Cerebellar nuclear complex (tissue), 1 donor: ENCODE measurements at regions not wholly inside any gene's neighbourhood (a gene's known extent, or its start where the extent isn't known, plus 50 kb on each side); places are given as distances from the start of the nearest gene placed in this dataset.
A peak's percentile ranks its signal among the peaks of the same experiment; 100 is the strongest.

Experiments
- DNase-seq, 2 experiments: peaks; one replicate each; lab custom pipeline; 2025; lab: John Stamatoyannopoulos, UW

DNA sequence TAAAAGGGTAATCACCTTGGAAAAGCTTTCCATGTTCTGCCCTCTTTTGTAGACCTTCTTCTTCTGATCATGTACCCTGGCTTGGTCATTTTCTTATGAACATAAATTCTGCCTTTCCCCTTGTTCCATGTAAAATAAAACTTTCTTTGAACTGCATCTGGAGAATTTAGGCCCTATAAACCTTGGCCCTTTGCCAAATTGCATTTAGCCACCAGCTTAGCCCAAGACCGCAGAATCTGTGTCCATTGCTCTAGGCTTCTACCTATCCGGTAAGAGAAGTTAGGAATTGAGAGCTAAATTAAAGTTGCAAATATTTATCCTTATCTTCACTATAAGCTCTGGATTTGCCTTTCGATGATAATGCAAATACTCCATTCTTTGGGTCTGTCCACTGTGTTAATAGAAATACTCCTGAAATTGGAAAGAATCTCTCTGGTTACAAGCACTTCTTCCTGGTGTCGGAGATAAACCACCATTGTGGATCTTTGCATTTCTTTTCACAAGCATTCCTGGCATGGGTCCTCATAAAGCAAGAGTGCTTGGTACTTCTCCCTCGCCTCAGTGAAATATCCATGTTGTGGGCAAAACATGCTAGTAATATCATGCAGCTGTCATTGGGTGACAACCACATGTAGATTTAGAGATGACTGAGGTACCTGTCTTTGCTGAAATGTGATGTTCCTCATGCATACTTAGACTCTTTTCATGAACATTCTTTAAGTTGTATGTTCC, 698.0 kb upstream of the WWC1 start:
- no peak for DNase-seq

DNA sequence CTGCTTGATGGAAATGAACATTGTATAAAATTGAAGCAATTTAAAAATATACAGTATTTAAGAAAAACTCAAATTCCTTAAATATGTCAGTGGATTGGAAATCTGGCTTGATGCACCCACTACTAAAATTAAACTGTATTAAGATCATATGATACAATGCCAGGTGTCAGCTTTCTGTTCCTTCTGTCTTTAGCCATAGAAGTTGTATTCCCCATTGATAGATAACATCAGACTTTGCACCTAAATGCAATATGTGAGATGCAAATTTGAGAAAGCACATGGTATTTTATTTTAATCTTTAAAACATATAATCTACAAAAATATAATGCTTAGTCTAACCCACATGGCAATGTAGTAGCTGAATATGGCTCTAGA, 697.4 kb upstream of the WWC1 start:
- no peak for DNase-seq

GRCh38 chr5:167594750-167595149, 696.7 kb upstream of the WWC1 start:
- no peak for DNase-seq

DNA sequence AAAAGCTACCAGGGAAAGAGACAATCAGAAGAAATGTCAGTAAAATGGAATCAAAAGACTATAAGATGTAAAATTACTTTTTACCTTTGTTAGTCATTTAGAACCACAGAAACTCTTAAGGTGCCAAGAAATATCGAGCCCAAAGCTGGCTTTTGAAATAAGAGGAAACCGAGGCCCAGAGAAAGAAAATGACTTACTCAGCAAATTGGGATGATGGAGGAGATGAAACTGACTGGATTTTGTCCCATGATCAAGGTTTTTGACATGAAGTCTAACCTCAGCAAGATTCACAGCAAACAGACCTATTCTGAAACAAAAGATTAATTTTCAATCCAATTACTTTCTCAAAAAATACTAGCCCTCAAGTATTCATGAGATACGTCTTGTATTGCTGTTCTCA, 696.2 kb upstream of the WWC1 start:
- no peak for DNase-seq

- DNase-seq, result no peak
These were observed 693.3 kb upstream of the WWC1 start for GRCh38 chr5:167598166-167598565.

DNA sequence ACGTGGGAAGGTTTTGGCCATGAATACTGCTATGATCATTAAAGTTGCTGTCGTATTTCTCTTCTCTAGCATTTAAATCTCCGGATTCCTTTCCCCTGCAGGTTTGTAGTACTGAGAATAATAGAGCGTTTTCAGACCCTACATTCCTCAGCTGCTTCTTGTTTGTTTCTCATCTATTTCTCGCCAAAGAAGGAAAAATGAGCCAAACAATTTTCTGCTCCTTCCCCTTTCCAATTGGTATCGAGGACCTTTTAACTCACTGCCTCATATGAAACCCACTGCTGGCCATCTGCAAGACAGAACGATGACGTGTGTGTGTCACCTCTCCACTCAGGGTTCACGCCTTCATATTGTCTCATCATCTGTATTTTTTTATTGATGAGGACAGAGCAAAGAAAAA, 689.4 kb upstream of the WWC1 start:
- no peak for DNase-seq

- no peak for DNase-seq
These were observed 688.3 kb upstream of the WWC1 start for GRCh38 chr5:167603135-167603534.

- no peak for DNase-seq
These were observed 682.8 kb upstream of the WWC1 start for GRCh38 chr5:167608390-167609272.

DNA sequence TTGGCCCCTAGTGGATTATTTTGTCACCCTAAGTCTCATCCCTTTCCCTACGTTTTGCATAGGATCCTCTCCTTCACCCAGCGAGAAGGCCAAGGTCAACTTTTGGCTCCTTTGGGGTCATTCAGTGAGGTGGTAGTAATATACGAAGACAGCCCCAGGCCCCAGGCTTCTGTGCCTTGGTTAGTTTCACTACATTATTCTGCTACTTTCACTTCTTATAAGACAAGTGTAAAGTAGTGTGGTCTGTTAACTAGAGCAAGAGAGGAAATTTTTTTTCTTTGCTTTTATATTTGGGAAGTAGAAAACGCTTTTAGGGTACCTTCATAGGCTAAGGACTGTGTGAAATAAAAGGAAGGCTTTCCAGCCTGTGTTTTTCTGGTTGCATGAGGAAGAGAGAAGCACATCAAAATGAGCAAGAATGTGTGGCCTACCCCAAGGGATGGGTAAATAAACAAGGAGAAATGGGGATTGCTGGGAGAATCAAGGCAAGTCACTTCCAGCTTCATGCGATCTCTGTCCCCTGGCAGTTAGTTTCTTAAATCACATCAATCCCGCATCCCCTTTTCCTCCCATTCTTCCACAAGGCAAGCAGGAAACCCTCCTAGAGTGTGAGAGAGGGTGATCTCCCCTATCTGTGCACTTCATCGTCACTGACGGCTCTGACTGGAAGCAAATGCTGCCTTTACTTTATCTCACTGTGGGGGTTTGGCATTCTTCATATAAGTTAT, 677.0 kb upstream of the WWC1 start:
- DNase-seq, result no peak

DNA sequence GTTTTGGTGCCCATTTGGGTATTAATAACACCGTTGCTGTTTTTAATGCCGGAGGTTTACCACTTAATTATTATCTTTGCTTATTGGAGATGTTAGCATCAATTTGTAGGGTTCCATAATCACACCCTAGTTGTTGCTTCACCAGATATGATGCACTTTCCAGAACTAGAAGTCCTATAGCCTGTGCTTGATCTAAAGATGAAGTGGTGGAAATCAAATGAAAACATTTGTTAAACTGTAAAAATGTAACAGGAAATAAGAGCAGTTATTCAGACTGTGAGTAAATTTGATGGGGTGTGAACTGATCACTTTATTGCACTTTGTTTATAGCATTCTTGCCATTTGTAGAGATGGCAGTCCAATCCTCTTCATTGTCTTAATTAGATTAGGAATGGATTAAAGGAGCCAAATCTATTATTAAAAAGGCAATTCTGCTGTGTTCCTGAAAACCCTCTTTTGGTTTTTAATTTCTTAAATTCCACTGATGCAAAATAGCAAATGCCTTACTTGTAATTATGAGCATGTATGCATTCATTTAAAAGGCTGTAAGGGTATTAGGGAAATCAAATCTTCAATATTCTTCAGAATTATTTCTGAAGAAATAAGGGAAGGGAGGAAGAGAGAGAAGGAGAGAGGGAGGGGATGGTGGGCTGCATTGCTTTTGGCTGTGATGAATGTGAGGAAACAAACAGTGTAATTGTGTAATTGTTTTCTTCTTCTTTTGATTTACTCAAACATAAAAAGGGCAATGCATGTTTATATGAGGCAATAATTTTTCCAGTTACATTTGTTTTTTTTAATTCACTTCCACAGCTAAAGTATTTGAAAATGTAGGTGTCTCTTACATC, 675.2 kb upstream of the WWC1 start:
- no peak for DNase-seq

GRCh38 chr5:167623354-167623753, 668.1 kb upstream of the WWC1 start:
- no peak for DNase-seq

DNA sequence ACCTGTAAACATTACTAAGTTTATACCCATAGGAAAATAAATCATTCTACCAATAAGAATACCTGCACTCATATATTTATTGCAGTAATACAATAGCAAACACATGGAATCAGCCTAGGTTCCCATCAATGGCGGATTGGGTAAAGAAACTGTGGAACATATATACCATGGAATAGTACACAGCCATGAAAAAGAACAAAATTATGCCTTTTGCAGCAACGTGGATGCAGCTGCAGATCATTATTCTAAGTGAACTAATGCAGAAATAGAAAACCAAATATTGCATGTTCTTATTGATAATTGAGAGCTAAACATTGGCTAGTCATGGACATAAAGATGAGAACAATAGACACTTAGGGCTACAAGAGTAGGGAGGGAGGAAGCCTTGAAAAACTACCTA, 667.4 kb upstream of the WWC1 start:
- DNase-seq, result no peak

GRCh38 chr5:167626341-167627123, 664.9 kb upstream of the WWC1 start:
- no peak for DNase-seq

- no peak for DNase-seq
These were observed 661.8 kb upstream of the WWC1 start for GRCh38 chr5:167629634-167630033.

DNA sequence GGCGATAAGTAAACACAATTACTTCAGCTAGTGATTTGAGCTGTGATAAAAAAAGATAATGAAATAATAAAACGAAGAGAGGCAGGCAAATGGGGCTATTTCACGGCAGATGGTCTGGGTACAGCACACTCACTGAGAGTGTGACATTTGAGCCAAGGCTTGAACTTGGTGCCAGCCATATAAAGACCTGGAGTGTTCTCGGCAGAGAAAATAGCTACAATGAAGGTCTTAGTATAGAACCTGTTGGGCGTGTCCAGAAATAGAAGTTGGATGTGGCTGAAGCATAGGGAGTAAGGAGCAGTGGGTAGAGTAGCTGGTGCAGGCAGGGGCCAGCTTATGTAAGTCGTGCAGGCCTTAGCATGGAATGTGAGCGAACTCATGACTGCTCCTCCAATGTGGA, 660.3 kb upstream of the WWC1 start:
- peak in 1 of 2 experiments; percentile 77 for DNase-seq

DNA sequence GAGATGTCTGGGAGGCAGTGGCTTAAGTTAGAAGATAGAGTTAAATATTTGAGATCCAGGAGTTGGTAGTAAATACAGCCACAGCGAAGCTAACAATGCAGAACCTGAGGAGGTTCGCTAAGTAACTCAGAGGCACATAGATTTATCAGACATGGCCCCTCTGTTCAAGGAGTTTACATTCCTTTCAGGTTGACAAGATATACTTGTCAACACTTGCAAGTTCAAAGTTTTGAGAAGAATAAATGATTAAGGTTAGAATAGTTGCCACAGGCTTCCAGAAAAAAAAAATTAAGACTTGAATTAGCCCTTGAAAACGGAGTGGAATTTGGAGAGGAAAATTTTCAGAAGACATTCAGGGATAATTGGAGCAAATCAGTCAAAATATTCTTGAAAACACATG, 658.3 kb upstream of the WWC1 start:
- no peak for DNase-seq

DNA sequence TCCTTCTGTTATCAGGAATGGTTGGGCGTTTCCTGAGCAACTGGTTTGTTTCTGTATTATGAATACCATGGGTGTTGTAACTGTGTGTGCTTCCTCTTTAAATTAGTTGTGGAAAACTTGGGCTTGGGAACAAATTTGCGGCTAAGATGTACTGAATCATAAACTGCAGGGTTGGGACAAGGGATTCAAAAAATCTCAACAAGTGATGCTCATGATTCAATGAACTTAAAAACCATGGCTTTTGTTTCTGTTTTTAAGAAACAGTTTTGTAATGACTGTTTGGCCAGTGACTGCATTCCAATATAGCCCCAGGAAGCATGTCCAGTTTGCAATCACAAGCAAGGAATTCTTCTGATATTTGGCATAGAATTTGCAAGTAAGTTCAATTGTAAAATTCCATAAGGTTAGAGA, 657.5 kb upstream of the WWC1 start:
- no peak for DNase-seq

GRCh38 chr5:167634432-167634831, 657.0 kb upstream of the WWC1 start:
- DNase-seq, result no peak

GRCh38 chr5:167638816-167639215, 652.6 kb upstream of the WWC1 start:
- DNase-seq, result no peak

- DNase-seq, result no peak
These were observed 652.2 kb upstream of the WWC1 start for GRCh38 chr5:167639273-167639672.

GRCh38 chr5:167639766-167640165, 651.7 kb upstream of the WWC1 start:
- no peak for DNase-seq
